K562 (cell line): ENCODE measurements at regions not wholly inside any gene's neighbourhood (a gene's known extent, or its start where the extent isn't known, plus 50 kb on each side); places are given as distances from the start of the nearest gene placed in this dataset.

Source experiments
- ATAC-seq: fragments of 200-7000 bp; cut with Tn5 transposase; 3 replicates; pipeline ENCODE4 v1.9.1; 2020; ENCODE audit warnings: moderate library complexity
- BruUV-seq: library from RNA; stranded (reverse); fragments of 400-500 nt; replicated peaks from 2 replicates; lab custom pipeline; 2021; lab: Mats Ljungman, UMichigan
- CTCF ChIA-PET: fragments of 300-600 bp; formaldehyde crosslinking; extraction: SDS; loops from one replicate; lab custom pipeline; 2021; ENCODE audit warnings: low intra/inter-chr PET ratio; lab: Yijun Ruan, JAX
- POLR2A ChIA-PET: fragments of 300-600, 350-650 bp; sonication (Branson Sonifier 250); formaldehyde crosslinking; extraction: SDS; loops from one replicate; lab custom pipeline; 2021; ENCODE audit warnings: antibody characterized with exemption, inconsistent platforms; lab: Yijun Ruan, JAX
- DNase-seq, 4 experiments: peaks; one replicate each; pipeline versions ENCODE4 v3.0.0 to v3.0.0-alpha.2; 2011 to 2018; ENCODE audit warnings: low spot score in 3 of 4, mixed read lengths in 3 of 4; ENCODE audit errors: extremely low read depth in 1 of 4
- FAIRE-seq: peaks from 2 replicates; lab custom pipeline; 2011; peaks lifted over from hg19 to GRCh38; lab: Jason Lieb, UNC
- H2AFZ ChIP-seq: 2 replicates; pipeline ENCODE4 v1.6.0; 2011; ENCODE audit warnings: low read depth, low read length, control low read depth, inconsistent platforms
- H3K27ac ChIP-seq: fragments of 200-600 bp; 3 replicates; pipeline ENCODE4 v1.8.0; 2011; ENCODE audit warnings: low read depth, mild to moderate bottlenecking, control low read depth, inconsistent platforms, low read length, moderate library complexity, mixed read lengths; ENCODE audit errors: extremely low read depth
- H3K27me3 ChIP-seq, 2 experiments: fragments of 300-600 bp in 1 of 2; 2 replicates in 1 of 2; 3 replicates in 1 of 2; pipeline versions ENCODE4 v1.6.0 to v1.8.0; 2011; ENCODE audit warnings: inconsistent platforms in 2 of 2, low read length in 2 of 2, mild to moderate bottlenecking in 1 of 2, mixed read lengths in 1 of 2, moderate library complexity in 1 of 2; ENCODE audit not compliant: control insufficient read depth in 2 of 2, insufficient read depth in 2 of 2
- H3K36me3 ChIP-seq: fragments of 300-600 bp; 3 replicates; pipeline ENCODE4 v1.8.0; 2011; ENCODE audit warnings: mild to moderate bottlenecking, low read length, inconsistent platforms; ENCODE audit not compliant: control insufficient read depth, insufficient read depth
- H3K4me1 ChIP-seq, 2 experiments: fragments of 200-600 bp in 1 of 2; replicated peaks in 1 of 2; 2 replicates in 1 of 2; 3 replicates in 1 of 2; pipeline versions ENCODE4 v1.5.1 to v1.8.0; 2011; ENCODE audit warnings: inconsistent platforms in 2 of 2, low read length in 2 of 2, mild to moderate bottlenecking in 1 of 2, mixed read lengths in 1 of 2, moderate library complexity in 1 of 2; ENCODE audit not compliant: control insufficient read depth in 2 of 2, insufficient read depth in 2 of 2
- H3K4me2 ChIP-seq: 2 replicates; pipeline ENCODE4 v1.6.1; 2011; ENCODE audit warnings: low read length, control low read depth, inconsistent platforms, mixed read lengths; ENCODE audit not compliant: insufficient read depth
- H3K4me3 ChIP-seq: fragments of 200-600 bp; sonication (generic), shearing (Covaris generic); 2 replicates; pipeline ENCODE4 v1.5.1; 2016; ENCODE audit warnings: control low read depth, inconsistent platforms
- H3K79me2 ChIP-seq: fragments of 200-600 bp; 3 replicates; pipeline ENCODE4 v1.8.0; 2011; ENCODE audit warnings: low read length, inconsistent platforms; ENCODE audit not compliant: control insufficient read depth, insufficient read depth
- H3K9ac ChIP-seq, 2 experiments: 2 replicates each; pipeline versions ENCODE4 v1.6.0 to v1.6.1; 2011; ENCODE audit warnings: low read depth in 2 of 2, low read length in 2 of 2, control low read depth in 1 of 2, inconsistent platforms in 1 of 2, mild to moderate bottlenecking in 1 of 2, mixed read lengths in 1 of 2; ENCODE audit not compliant: insufficient read depth in 1 of 2
- H3K9me1 ChIP-seq: one replicate; pipeline ENCODE4 v1.6.0; 2011; ENCODE audit warnings: inconsistent platforms, mild to moderate bottlenecking, low read length, moderate library complexity; ENCODE audit not compliant: control insufficient read depth, insufficient read depth
- H3K9me3 ChIP-seq: replicated peaks from 2 replicates; pipeline ENCODE4 v1.5.1; 2011; ENCODE audit warnings: low read depth, low read length, inconsistent platforms; ENCODE audit not compliant: control insufficient read depth, insufficient read depth
- H4K20me1 ChIP-seq: replicated peaks from 2 replicates; pipeline ENCODE4 v1.6.1; 2011; ENCODE audit warnings: low read length, inconsistent platforms, mixed read lengths; ENCODE audit not compliant: control insufficient read depth, insufficient read depth
- HOMEZ ChIP-seq: fragments of 250-450 bp; sonication (Bioruptor Pico); IDR thresholded peaks from 2 replicates; pipeline ENCODE4 v1.4.0; 2020; ENCODE audit warnings: mild to moderate bottlenecking, moderate library complexity
- POLR2H ChIP-seq: IDR thresholded peaks from 2 replicates; pipeline ENCODE4 v1.6.1; 2016; ENCODE audit warnings: missing genetic modification characterization, low read depth, mild to moderate bottlenecking, control low read depth, missing compliant biosample characterization, moderate library complexity
- PPARD ChIP-seq: fragments of 250-450 bp; sonication (Bioruptor Pico); IDR thresholded peaks from 2 replicates; pipeline ENCODE4 v1.8.0; 2022; ENCODE audit warnings: inconsistent platforms, mild to moderate bottlenecking, moderate library complexity
- THRAP3 ChIP-seq: fragments of 450-650 bp; IDR thresholded peaks from 2 replicates; pipeline ENCODE4 v1.6.1; 2016; ENCODE audit warnings: mild to moderate bottlenecking, inconsistent platforms, borderline replicate concordance
- ZNF740 ChIP-seq, 3 experiments: fragments of 200-800 bp in 1 of 3; sonication (Bioruptor generic) in 1 of 3; sonication (generic) in 1 of 3; formaldehyde crosslinking in 1 of 3; IDR thresholded peaks; 2 replicates each; pipeline versions ENCODE4 v1.6.1 to v1.8.0; 2016 to 2022; ENCODE audit warnings: mild to moderate bottlenecking in 2 of 3, missing compliant biosample characterization in 2 of 3, missing genetic modification characterization in 2 of 3, missing genetic modification reagents in 1 of 3
- WGBS: fragments of 100-300 bp; shearing (Covaris generic); methylation state at CpG from one replicate; pipeline ENCODE4 v1.1.6; 2016; ENCODE audit warnings: low coverage, mixed read lengths; ENCODE audit not compliant: insufficient coverage; ENCODE audit errors: missing lambda C conversion rate; 5-methylcytosine and 5-hydroxymethylcytosine counted together
- in situ Hi-C: fragments of 300-500 bp; cut with MboI; formaldehyde crosslinking; loops from 4 replicates; pipeline ENCODE4 v1.15.0; 2018; ENCODE audit warnings: inconsistent platforms, mixed read lengths
- intact Hi-C: fragments of 100-400 bp; cut with micrococcal nuclease; formaldehyde crosslinking; loops from 2 replicates; pipeline ENCODE4 v1.14.2; 2022

- no TSS peak for BruUV-seq
- TF ChIP-seq ZNF740 (CRISPR knock-in tag; IDR thresholded peaks at IDR 0.05) = no peak
- TF ChIP-seq ZNF740 (tag; IDR thresholded peaks at IDR 0.05) = no peak
- no peak for TF ChIP-seq HOMEZ
- no peak for TF ChIP-seq THRAP3
- TF ChIP-seq PPARD (CRISPR knock-in tag) = no peak
- no peak for TF ChIP-seq POLR2H (tag)
- H3K36me3 ChIP-seq = no peaks in the 10 kb centered on the region
- no peak overlapping the region for H3K4me2 ChIP-seq
- in situ Hi-C loops (no loop called here), intact Hi-C loops (no loop called here)
- no peaks in the 10 kb centered on the region for H3K27me3 ChIP-seq
- DNase-seq = no peak
- 1% methylated on average over 6 of the region's 6 CpGs for WGBS
- no peak overlapping the region for H2AFZ ChIP-seq
- no peaks in the 10 kb centered on the region for H3K9me1 ChIP-seq
- H3K27ac ChIP-seq = no peak overlapping the region
- FAIRE-seq = no peak
- no peaks in the 10 kb centered on the region for H4K20me1 ChIP-seq
- CTCF ChIA-PET = no interaction called here
- POLR2A ChIA-PET = interaction anchor here (0.8 kb wide), 1 partner anchor 220 kb away, joined by 3 read pairs; no protein-coding TSS in a partner anchor
- no peak overlapping the region for H3K4me3 ChIP-seq
- no peaks in the 10 kb centered on the region for H3K79me2 ChIP-seq
- no peaks in the 10 kb centered on the region for H3K4me1 ChIP-seq
- no peak for ATAC-seq
- H3K9me3 ChIP-seq = no peaks in the 10 kb centered on the region
- no peak overlapping the region for H3K9ac ChIP-seq
These were observed 97.9 kb upstream of the KLHL29 start for GRCh38 chr2:23286758-23287704.
